RWPE2 (cell line): ENCODE measurements at regions not wholly inside any gene's neighbourhood (a gene's known extent, or its start where the extent isn't known, plus 50 kb on each side); places are given as distances from the start of the nearest gene placed in this dataset.

Experiments
- ATAC-seq: fragments of 200-7000 bp; cut with Tn5 transposase; 3 replicates; pipeline ENCODE4 v1.9.1; 2021; ENCODE audit warnings: low read depth
- DNase-seq: peaks from one replicate; pipeline ENCODE4 v3.0.0-alpha.2; 2020; ENCODE audit warnings: low spot score
- H3K27ac ChIP-seq: fragments of 450-650 bp; 2 replicates; pipeline ENCODE4 v1.5.1; 2017; ENCODE audit warnings: mild to moderate bottlenecking; ENCODE audit not compliant: poor library complexity, severe bottlenecking
- H3K27me3 ChIP-seq: fragments of 250-450 bp; sonication (Bioruptor Pico); 2 replicates; pipeline ENCODE4 v1.5.1; 2021; ENCODE audit warnings: mild to moderate bottlenecking, moderate library complexity; ENCODE audit not compliant: insufficient read depth, poor library complexity, severe bottlenecking
- H3K36me3 ChIP-seq: fragments of 250-450 bp; sonication (Bioruptor Pico); 2 replicates; pipeline ENCODE4 v1.5.1; 2020; ENCODE audit warnings: low read depth, mild to moderate bottlenecking, moderate library complexity
- H3K4me1 ChIP-seq: fragments of 250-450 bp; sonication (Bioruptor Pico); 2 replicates; pipeline ENCODE4 v1.5.1; 2021; ENCODE audit warnings: mild to moderate bottlenecking, moderate library complexity; ENCODE audit not compliant: insufficient read depth, poor library complexity, severe bottlenecking
- H3K4me3 ChIP-seq: fragments of 250-450 bp; sonication (Bioruptor Pico); 2 replicates; pipeline ENCODE4 v1.5.1; 2021; ENCODE audit warnings: mild to moderate bottlenecking, moderate library complexity; ENCODE audit not compliant: severe bottlenecking
- H3K9me3 ChIP-seq: fragments of 250-450 bp; sonication (Bioruptor Pico); 2 replicates; pipeline ENCODE4 v1.5.1; 2021; ENCODE audit warnings: mild to moderate bottlenecking, moderate library complexity; ENCODE audit not compliant: severe bottlenecking
- TF ChIP-seq, protein P1 (sequence below): fragments of 450-650 bp; IDR thresholded peaks from one replicate; pipeline ENCODE4 v1.5.1; 2017; ENCODE audit warnings: mild to moderate bottlenecking, moderate library complexity; ENCODE audit not compliant: poor library complexity, severe bottlenecking

- Histone ChIP-seq H3K36me3 (no peaks in the 10 kb centered on the region), H3K27me3 (no peaks in the 10 kb centered on the region), H3K9me3 (no peaks in the 10 kb centered on the region), H3K4me3 (no peak overlapping the region), H3K4me1 (peaks cover 14% of the 10 kb centered on the region), H3K27ac (peak overlapping the region; percentile 21)
- ATAC-seq (peak; percentile 97), DNase-seq (peak; percentile 79)
- TF ChIP-seq, protein P1, sequence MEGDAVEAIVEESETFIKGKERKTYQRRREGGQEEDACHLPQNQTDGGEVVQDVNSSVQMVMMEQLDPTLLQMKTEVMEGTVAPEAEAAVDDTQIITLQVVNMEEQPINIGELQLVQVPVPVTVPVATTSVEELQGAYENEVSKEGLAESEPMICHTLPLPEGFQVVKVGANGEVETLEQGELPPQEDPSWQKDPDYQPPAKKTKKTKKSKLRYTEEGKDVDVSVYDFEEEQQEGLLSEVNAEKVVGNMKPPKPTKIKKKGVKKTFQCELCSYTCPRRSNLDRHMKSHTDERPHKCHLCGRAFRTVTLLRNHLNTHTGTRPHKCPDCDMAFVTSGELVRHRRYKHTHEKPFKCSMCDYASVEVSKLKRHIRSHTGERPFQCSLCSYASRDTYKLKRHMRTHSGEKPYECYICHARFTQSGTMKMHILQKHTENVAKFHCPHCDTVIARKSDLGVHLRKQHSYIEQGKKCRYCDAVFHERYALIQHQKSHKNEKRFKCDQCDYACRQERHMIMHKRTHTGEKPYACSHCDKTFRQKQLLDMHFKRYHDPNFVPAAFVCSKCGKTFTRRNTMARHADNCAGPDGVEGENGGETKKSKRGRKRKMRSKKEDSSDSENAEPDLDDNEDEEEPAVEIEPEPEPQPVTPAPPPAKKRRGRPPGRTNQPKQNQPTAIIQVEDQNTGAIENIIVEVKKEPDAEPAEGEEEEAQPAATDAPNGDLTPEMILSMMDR = no peak
These were observed 223.3 kb downstream of the SEC61B start for GRCh38 chr9:99445371-99445891.

DNA sequence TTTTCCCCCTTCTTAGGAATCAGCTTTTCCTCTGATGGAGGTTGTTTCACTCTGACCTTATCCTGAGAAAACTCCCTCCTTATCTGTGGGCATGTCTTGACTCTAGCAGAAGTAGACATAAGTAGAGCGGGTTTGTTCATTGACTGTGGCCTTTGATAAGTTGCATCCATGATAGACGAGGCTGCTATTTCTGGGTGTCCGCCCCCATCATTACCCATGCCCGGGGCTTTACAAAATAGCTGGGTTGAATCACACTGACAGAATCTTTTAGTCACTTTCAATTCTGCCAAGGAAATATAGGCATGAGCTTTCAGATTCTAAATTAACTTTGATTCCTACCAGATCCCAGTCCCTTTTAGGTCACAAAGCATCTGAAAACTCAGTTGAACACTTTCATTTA lies 223.8 kb downstream of the SEC61B start:
- H3K27me3 ChIP-seq = no peaks in the 10 kb centered on the region
- DNase-seq (no peak), ATAC-seq (peak; percentile 10; the same call in 2 of the 3 replicates)
- H3K9me3 ChIP-seq = no peaks in the 10 kb centered on the region
- no peak overlapping the region for H3K4me3 ChIP-seq
- H3K36me3 ChIP-seq = no peaks in the 10 kb centered on the region
- H3K4me1 ChIP-seq = peaks cover 14% of the 10 kb centered on the region
- H3K27ac ChIP-seq = peak overlapping the region; percentile 21
- TF ChIP-seq, protein P1 = no peak

DNA sequence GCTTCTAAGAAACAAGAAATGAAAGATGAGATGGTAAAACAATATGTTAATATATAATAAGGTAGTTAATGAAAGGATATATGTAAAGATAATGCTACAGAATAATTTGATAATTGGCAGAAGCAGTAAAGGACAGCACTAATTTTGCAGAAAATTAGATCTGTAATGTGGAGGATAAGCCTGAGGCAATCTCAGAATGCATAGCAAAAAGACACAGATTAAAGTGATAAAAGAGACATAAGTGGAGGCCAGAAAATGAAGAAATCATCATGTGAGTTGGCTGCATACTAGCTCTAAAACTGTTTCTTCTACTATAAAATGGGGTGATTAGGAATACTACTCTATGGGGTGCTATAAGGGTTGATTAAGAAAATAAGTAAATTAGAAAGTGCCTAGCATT lies 225.9 kb downstream of the SEC61B start:
- no peaks in the 10 kb centered on the region for H3K27me3 ChIP-seq
- no peak overlapping the region for H3K4me3 ChIP-seq
- no peaks in the 10 kb centered on the region for H3K36me3 ChIP-seq
- no peak for DNase-seq
- no peaks in the 10 kb centered on the region for H3K9me3 ChIP-seq
- ATAC-seq = no peak
- peaks cover 14% of the 10 kb centered on the region for H3K4me1 ChIP-seq
- H3K27ac ChIP-seq = no peak overlapping the region
- TF ChIP-seq, protein P1 = no peak

GRCh38 chr9:99449726-99450125 lies 227.6 kb downstream of the SEC61B start:
- no peaks in the 10 kb centered on the region for H3K9me3 ChIP-seq
- H3K36me3 ChIP-seq = no peaks in the 10 kb centered on the region
- no peak for ATAC-seq
- H3K27ac ChIP-seq = no peak overlapping the region
- TF ChIP-seq, protein P1 = no peak
- H3K4me1 ChIP-seq = peaks cover 14% of the 10 kb centered on the region
- H3K4me3 ChIP-seq = no peak overlapping the region
- DNase-seq = no peak
- no peaks in the 10 kb centered on the region for H3K27me3 ChIP-seq

GRCh38 chr9:99451112-99451606 lies 229.1 kb downstream of the SEC61B start:
- DNase-seq (no peak), ATAC-seq (no peak)
- H3K4me3 ChIP-seq = no peak overlapping the region
- H3K4me1 ChIP-seq = no peaks in the 10 kb centered on the region
- no peaks in the 10 kb centered on the region for H3K9me3 ChIP-seq
- no peaks in the 10 kb centered on the region for H3K27me3 ChIP-seq
- H3K27ac ChIP-seq = no peak overlapping the region
- TF ChIP-seq, protein P1 = no peak
- no peaks in the 10 kb centered on the region for H3K36me3 ChIP-seq
